AG10803 (cell line): ENCODE measurements at regions not wholly inside any gene's neighbourhood (a gene's known extent, or its start where the extent isn't known, plus 50 kb on each side); places are given as distances from the start of the nearest gene placed in this dataset.

Source experiments
- DNase-seq: peaks from one replicate; pipeline ENCODE4 v3.0.0; 2010; ENCODE audit warnings: low read depth
- H3K4me3 ChIP-seq: 2 replicates; pipeline ENCODE4 v1.5.1; 2011; ENCODE audit warnings: mild to moderate bottlenecking, low read length, control low read depth
- TF ChIP-seq, protein P1 (sequence below): conservative IDR thresholded peaks from 2 replicates; pipeline ENCODE4 v1.5.1; 2011; ENCODE audit warnings: mild to moderate bottlenecking, low read length, control low read depth, inconsistent platforms

DNA sequence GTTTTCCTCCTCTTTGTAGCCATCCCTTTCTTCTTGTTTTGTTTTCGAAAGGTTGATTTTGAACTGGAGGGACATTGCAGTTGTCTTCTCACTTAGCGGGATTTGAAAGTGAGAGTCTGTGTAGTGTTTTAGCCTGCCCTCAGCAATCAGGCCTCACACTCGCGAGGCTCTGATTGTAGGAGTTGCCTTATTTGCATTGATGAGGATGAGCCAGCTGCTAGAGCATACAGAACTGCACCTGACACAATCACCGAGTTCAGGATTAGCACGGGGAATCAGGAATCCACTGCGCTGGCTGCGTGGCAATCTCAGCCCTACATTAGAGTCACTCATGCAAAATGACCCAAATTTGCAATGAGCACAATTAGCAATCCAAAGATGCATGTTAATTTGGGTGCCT lies 122.5 kb upstream of the TMEM161B start:
- no peak for DNase-seq
- TF ChIP-seq, protein P1, sequence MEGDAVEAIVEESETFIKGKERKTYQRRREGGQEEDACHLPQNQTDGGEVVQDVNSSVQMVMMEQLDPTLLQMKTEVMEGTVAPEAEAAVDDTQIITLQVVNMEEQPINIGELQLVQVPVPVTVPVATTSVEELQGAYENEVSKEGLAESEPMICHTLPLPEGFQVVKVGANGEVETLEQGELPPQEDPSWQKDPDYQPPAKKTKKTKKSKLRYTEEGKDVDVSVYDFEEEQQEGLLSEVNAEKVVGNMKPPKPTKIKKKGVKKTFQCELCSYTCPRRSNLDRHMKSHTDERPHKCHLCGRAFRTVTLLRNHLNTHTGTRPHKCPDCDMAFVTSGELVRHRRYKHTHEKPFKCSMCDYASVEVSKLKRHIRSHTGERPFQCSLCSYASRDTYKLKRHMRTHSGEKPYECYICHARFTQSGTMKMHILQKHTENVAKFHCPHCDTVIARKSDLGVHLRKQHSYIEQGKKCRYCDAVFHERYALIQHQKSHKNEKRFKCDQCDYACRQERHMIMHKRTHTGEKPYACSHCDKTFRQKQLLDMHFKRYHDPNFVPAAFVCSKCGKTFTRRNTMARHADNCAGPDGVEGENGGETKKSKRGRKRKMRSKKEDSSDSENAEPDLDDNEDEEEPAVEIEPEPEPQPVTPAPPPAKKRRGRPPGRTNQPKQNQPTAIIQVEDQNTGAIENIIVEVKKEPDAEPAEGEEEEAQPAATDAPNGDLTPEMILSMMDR, result no peak
- no peak overlapping the region for H3K4me3 ChIP-seq

DNA sequence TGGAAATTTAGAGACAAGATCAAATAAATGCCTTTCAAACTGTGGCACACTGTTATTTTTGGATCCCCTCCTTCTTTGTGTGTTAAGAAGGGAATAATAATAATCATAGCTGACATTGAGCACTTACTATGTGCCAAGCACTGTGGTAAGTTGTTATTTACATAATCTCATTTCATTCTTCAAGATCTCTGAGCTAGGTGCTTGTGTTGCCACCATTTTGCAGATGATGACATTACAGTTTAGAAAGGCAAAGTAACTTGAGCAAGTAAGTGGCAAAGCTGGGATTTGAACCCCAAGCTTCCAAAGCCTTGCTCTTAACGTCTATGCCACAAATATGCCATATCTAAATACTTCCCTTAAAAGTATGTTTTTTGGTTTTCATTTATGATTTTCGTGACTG lies 121.8 kb upstream of the TMEM161B start:
- no peak for DNase-seq
- TF ChIP-seq, protein P1, result no peak
- no peak overlapping the region for H3K4me3 ChIP-seq

DNA sequence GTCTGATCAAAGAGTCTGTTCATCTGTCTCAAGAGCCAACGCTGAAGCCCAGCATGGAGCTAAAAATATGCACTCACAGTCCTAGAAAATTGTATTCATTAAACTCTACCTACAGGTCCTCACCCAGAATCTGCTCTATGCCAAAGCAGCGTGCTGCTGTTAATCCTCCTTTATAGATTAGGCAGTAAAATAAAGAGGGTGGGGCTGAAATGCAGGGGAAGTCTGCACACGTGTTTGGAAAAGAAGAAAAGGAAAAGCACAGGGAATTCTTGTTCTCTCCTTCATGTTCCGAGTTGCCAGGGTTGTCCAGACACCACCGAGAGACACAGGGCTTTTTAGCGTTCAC lies 121.4 kb upstream of the TMEM161B start:
- no peak for DNase-seq
- TF ChIP-seq, protein P1, result no peak
- H3K4me3 ChIP-seq, result no peak overlapping the region

DNA sequence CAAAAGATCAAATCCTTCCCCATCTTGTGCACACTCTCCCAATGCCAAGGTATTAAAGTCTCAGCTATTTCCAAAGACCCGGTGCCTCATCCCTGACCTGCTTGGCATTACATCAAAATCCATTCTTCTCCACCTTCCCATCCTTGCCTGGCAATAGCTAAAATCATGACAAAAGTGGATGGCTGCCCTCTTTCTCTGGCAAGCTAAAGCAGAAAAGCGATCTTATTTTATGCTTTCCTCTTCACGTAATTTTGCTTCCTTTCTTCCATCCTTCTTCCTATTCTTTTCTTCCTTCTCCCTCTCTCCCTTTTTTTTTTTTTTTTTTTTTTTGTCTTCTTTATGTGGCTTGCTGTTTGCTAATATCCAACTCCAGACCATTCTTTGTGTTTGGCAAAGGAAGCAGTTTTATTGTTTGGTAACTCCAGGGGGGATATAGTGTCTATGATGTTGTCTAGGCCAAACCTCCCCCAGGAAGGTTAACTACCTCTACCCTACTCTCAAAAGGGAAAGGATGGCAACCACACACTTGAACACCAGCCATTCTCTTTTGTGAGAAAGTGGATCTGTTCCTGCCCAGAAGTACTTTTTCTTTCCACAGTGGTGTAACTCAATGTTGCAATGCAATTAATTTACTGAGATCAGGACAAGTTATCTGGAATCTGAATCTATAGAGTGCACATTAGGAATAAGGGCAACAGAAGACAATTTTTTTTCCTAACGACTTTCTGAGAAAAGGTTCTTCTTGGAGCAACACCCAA lies 120.9 kb upstream of the TMEM161B start:
- TF ChIP-seq, protein P1, result no peak
- no peak for DNase-seq
- no peak overlapping the region for H3K4me3 ChIP-seq

DNA sequence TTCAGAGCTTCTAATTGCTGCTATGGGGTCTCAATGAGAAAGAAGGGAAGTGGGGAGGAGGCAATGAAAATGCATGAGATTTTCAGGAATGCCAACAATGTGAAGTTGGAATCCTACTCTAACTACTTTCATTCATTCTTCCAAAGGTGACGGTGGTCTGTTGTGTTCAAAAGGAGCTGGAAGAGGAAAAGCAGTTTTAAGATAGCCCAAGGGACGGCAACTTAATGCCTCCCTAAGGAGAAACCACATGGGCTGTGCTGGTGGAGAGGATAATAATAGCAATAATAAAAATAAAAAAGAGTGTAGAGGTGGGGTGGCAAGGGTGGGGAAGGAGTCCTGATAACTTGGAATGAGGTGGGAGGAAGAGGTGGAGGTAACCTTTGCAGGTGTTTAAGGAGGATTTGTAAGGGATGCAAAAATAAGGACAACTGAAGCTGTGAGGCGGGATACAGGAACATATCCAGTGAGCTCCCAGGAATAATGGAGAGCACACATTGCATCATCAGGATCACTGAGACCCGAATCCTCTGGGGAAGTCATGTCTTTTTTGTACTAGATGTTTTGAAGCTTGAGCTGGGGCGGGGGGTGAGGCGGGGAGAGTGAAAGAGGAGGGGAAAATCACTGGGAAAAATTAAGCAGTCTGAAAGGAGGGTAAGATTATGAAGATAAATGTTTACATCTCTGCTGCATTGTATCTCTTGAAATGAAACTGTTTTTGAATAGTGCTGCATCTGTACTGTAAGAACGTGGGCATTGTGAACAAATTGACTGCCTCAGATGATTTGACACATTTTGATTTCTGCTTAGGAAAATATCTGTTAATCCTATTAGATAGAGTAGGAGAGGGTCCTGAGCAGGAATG lies 120.1 kb upstream of the TMEM161B start:
- DNase-seq, result no peak
- no peak overlapping the region for H3K4me3 ChIP-seq
- TF ChIP-seq, protein P1, result no peak

DNA sequence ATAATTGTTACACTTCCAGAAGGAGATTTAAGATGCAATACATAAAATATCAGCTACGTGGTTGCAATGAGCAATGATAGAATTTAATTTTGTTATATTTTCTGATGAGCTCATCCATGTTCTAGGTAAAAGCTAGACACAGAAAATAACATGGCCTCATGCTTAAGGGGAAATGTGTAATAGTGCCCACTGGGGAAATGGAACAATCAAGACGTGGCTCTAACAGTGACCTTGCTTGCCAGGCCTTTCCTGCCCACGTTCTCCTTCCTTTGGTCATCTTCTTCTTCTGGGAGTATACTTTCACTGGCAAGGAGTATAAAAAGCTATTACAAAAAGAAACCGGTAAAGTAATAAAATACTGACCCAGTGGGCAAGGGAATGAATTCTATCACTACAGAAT lies 116.2 kb upstream of the TMEM161B start:
- TF ChIP-seq, protein P1, result no peak
- no peak for DNase-seq
- no peak overlapping the region for H3K4me3 ChIP-seq

DNA sequence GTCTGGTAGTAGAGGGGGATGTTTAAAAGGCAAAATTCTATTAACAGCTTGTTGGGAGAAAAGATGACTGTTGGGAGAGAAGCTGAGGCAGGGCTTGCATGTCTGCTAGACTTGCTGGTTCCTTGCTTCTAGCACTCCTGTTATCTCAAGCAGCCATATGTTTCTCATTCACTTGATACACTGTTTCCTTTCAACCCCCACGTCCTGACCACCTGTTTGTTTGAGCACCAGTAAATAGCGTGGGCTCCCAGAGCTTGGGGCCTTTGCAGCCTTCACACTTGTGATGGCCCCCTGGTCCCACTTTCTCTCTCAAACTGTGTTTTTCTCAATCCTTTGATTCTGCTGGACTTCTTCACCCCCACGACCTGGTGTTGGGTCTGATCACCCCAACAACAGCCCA lies 111.7 kb upstream of the TMEM161B start:
- H3K4me3 ChIP-seq, result no peak overlapping the region
- TF ChIP-seq, protein P1, result no peak
- DNase-seq, result no peak
